Trophoblast cell (in vitro differentiated cells and primary cell): ENCODE measurements at regions not wholly inside any gene's neighbourhood (a gene's known extent, or its start where the extent isn't known, plus 50 kb on each side); places are given as distances from the start of the nearest gene placed in this dataset.

Source experiments
- DNase-seq, 2 donors: peaks; one replicate each; pipeline ENCODE4 v3.0.0-alpha.2; 2016
- H2AFZ ChIP-seq: 2 replicates; pipeline ENCODE4 v1.6.1; 2013; ENCODE audit warnings: low read length, moderate library complexity, mild to moderate bottlenecking; ENCODE audit not compliant: insufficient read depth, poor library complexity
- H2AK5ac ChIP-seq: 2 replicates; pipeline ENCODE4 v1.6.1; 2013; ENCODE audit warnings: mild to moderate bottlenecking, low read length
- H2BK120ac ChIP-seq: 2 replicates; pipeline ENCODE4 v1.6.1; 2013; ENCODE audit warnings: low read length, mild to moderate bottlenecking, moderate library complexity; ENCODE audit not compliant: insufficient read depth, poor library complexity
- H2BK12ac ChIP-seq: 2 replicates; pipeline ENCODE4 v1.6.1; 2013; ENCODE audit warnings: mild to moderate bottlenecking, low read length, moderate library complexity
- H2BK5ac ChIP-seq: 2 replicates; pipeline ENCODE4 v1.6.1; 2013; ENCODE audit warnings: low read length, low read depth, moderate library complexity, mild to moderate bottlenecking; ENCODE audit not compliant: poor library complexity
- H3K14ac ChIP-seq: 2 replicates; pipeline ENCODE4 v1.6.1; 2013; ENCODE audit warnings: mild to moderate bottlenecking, low read length
- H3K18ac ChIP-seq: 2 replicates; pipeline ENCODE4 v1.6.1; 2013; ENCODE audit warnings: mild to moderate bottlenecking, low read length
- H3K23ac ChIP-seq: 2 replicates; pipeline ENCODE4 v1.6.1; 2013; ENCODE audit warnings: low read length
- H3K27ac ChIP-seq: 2 replicates; pipeline ENCODE4 v1.5.1; 2013; ENCODE audit warnings: low read depth, mild to moderate bottlenecking, inconsistent platforms, low read length, moderate library complexity
- H3K27me3 ChIP-seq: 2 replicates; pipeline ENCODE4 v1.6.1; 2013; ENCODE audit warnings: inconsistent platforms, mild to moderate bottlenecking, low read length, moderate library complexity; ENCODE audit not compliant: insufficient read depth
- H3K36me3 ChIP-seq, 2 experiments: 1 replicate in 1 of 2; 2 replicates in 1 of 2; pipeline ENCODE4 v1.6.1; 2013; ENCODE audit warnings: low read length in 2 of 2, mild to moderate bottlenecking in 2 of 2, moderate library complexity in 1 of 2; ENCODE audit not compliant: insufficient read depth in 2 of 2, control insufficient read depth in 1 of 2
- H3K4ac ChIP-seq: 2 replicates; pipeline ENCODE4 v1.6.1; 2013; ENCODE audit warnings: low read depth, mild to moderate bottlenecking, low read length, moderate library complexity
- H3K4me1 ChIP-seq, 2 experiments: 1 replicate in 1 of 2; 2 replicates in 1 of 2; pipeline ENCODE4 v1.6.1; 2013; ENCODE audit warnings: low read length in 2 of 2, mild to moderate bottlenecking in 2 of 2, moderate library complexity in 1 of 2; ENCODE audit not compliant: insufficient read depth in 2 of 2, control insufficient read depth in 1 of 2
- H3K4me2 ChIP-seq: 2 replicates; pipeline ENCODE4 v1.6.1; 2013; ENCODE audit warnings: inconsistent platforms, mild to moderate bottlenecking, low read length, moderate library complexity
- H3K4me3 ChIP-seq: 2 replicates; pipeline ENCODE4 v1.5.1; 2013; ENCODE audit warnings: mild to moderate bottlenecking, low read depth, low read length, inconsistent platforms
- H3K79me1 ChIP-seq: one replicate; pipeline ENCODE4 v1.6.1; 2013; ENCODE audit warnings: low read length
- H3K79me2 ChIP-seq: 2 replicates; pipeline ENCODE4 v1.6.1; 2013; ENCODE audit warnings: low read length, mild to moderate bottlenecking; ENCODE audit not compliant: control insufficient read depth, insufficient read depth, poor library complexity
- H3K9ac ChIP-seq: 2 replicates; pipeline ENCODE4 v1.6.1; 2013; ENCODE audit warnings: mild to moderate bottlenecking, low read length
- H3K9me3 ChIP-seq: 2 replicates; pipeline ENCODE4 v1.6.1; 2013; ENCODE audit warnings: low read depth, mild to moderate bottlenecking, control low read depth, inconsistent platforms, low read length; ENCODE audit not compliant: insufficient read depth
- H4K12ac ChIP-seq: 2 replicates; pipeline ENCODE4 v1.6.1; 2013; ENCODE audit warnings: low read depth, mild to moderate bottlenecking, low read length, moderate library complexity
- H4K8ac ChIP-seq: 2 replicates; pipeline ENCODE4 v1.6.1; 2013; ENCODE audit warnings: low read depth, mild to moderate bottlenecking, low read length, moderate library complexity
- H4K91ac ChIP-seq: one replicate; pipeline ENCODE4 v1.6.1; 2013; ENCODE audit warnings: low read depth, mild to moderate bottlenecking, low read length, moderate library complexity
- WGBS: extraction: QIAGEN DNeasy Blood & Tissue Kit; methylation state at CpG from one replicate; pipeline ENCODE4 v1.1.7; 2013; ENCODE audit warnings: missing lambda C conversion rate; ENCODE audit not compliant: insufficient read length, insufficient coverage; ENCODE audit errors: extremely low coverage; 5-methylcytosine and 5-hydroxymethylcytosine counted together

DNA sequence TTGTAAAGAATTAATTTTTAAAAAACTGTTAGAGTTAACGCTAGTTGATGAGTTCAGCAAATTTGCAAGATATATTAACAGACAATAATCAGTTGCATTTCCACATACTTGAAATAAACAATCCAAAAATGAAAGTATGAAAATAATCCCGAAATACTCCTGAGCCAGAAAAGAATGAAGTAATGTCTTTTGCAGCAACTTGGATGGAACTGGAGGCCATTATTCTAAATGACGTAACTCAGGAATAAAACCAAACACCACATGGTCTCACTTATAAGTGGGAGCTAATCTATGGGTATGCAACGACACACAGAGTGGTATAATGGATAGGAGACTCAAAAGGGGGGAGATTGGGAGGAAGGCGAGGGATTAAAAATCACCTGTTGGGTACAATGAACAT is 872.9 kb upstream of the GJE1 start:
- Histone ChIP-seq H3K23ac (no peak overlapping the region), H3K36me3 (no peaks in the 10 kb centered on the region), H3K4me3 (no peak overlapping the region), H4K12ac (no peak overlapping the region), H2BK12ac (no peak overlapping the region), H3K4ac (no peak overlapping the region), H2BK120ac (no peak overlapping the region), H3K79me2 (no peaks in the 10 kb centered on the region), H3K27ac (no peak overlapping the region), H2AFZ (no peak overlapping the region), H2AK5ac (no peak overlapping the region), H3K9ac (no peak overlapping the region), H4K91ac (no peak overlapping the region), H3K79me1 (no peaks in the 10 kb centered on the region), H3K27me3 (no peaks in the 10 kb centered on the region), H3K4me2 (no peak overlapping the region), H4K8ac (no peak overlapping the region), H3K4me1 (no peaks in the 10 kb centered on the region), H3K14ac (no peak overlapping the region), H3K18ac (no peak overlapping the region), H2BK5ac (no peak overlapping the region), H3K9me3 (no peaks in the 10 kb centered on the region)
- DNase-seq, result no peak
- no CpG with 5 or more reads among the region's 5 CpGs for WGBS

DNA sequence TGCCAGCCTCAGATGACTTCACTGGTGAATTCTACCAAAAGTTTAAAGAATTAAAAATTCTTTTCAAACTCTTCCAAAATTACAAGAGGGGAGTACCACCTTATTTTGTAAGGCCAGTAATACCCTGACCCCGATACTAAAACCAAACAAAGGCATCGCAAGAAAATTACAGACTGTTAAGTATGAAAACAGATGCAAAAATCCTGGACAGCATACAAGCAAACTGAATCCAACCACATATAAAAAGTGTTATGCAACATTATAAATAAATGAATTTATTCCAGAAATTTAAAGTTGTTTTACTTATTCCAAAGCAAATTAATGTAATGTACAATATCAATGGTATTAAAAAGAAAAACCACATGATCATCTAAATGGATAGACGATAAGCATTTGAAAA is 873.6 kb upstream of the GJE1 start:
- Histone ChIP-seq H2BK120ac (no peak overlapping the region), H3K27me3 (no peaks in the 10 kb centered on the region), H3K4me2 (no peak overlapping the region), H3K9me3 (no peaks in the 10 kb centered on the region), H3K79me2 (no peaks in the 10 kb centered on the region), H3K14ac (no peak overlapping the region), H3K4me3 (no peak overlapping the region), H3K18ac (no peak overlapping the region), H2BK12ac (no peak overlapping the region), H3K27ac (no peak overlapping the region), H2BK5ac (no peak overlapping the region), H2AK5ac (no peak overlapping the region), H3K4me1 (no peaks in the 10 kb centered on the region), H4K12ac (no peak overlapping the region), H3K4ac (no peak overlapping the region), H3K23ac (no peak overlapping the region), H4K91ac (no peak overlapping the region), H3K36me3 (no peaks in the 10 kb centered on the region), H3K9ac (no peak overlapping the region), H2AFZ (no peak overlapping the region), H3K79me1 (no peaks in the 10 kb centered on the region), H4K8ac (no peak overlapping the region)
- no peak for DNase-seq
- no CpG with 5 or more reads among the region's 3 CpGs for WGBS

DNA sequence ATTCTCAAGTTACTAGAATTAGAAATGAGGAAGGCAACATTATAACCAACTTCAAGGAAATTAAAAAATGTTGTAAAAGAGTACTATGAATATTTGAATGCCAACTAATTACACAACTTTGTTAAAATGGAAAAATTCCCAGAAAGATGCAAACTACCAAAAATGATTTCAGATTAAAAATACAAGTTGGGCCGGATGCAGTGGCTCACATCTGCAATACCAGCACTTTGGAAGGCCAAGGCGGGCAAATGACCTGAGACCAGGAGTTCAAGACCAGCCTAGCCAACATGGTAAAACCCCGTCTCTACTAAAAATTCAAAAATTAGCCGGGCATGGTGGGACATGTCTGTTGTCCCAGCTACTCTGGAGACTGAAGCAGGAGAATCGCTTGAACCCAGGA is 874.2 kb upstream of the GJE1 start:
- H3K23ac ChIP-seq, result no peak overlapping the region
- no peaks in the 10 kb centered on the region for H3K36me3 ChIP-seq
- no peak overlapping the region for H2AFZ ChIP-seq
- H2AK5ac ChIP-seq, result no peak overlapping the region
- H3K4ac ChIP-seq, result no peak overlapping the region
- no peak overlapping the region for H4K8ac ChIP-seq
- no peaks in the 10 kb centered on the region for H3K4me1 ChIP-seq
- no peak overlapping the region for H4K12ac ChIP-seq
- H3K4me2 ChIP-seq, result no peak overlapping the region
- DNase-seq, result no peak
- no peak overlapping the region for H4K91ac ChIP-seq
- no peak overlapping the region for H3K4me3 ChIP-seq
- no peak overlapping the region for H3K9ac ChIP-seq
- no peak overlapping the region for H3K18ac ChIP-seq
- H3K9me3 ChIP-seq, result no peaks in the 10 kb centered on the region
- H2BK12ac ChIP-seq, result no peak overlapping the region
- no peak overlapping the region for H3K27ac ChIP-seq
- no peaks in the 10 kb centered on the region for H3K79me2 ChIP-seq
- no peak overlapping the region for H2BK120ac ChIP-seq
- H3K14ac ChIP-seq, result no peak overlapping the region
- no peaks in the 10 kb centered on the region for H3K79me1 ChIP-seq
- H3K27me3 ChIP-seq, result no peaks in the 10 kb centered on the region
- H2BK5ac ChIP-seq, result no peak overlapping the region
- no CpG with 5 or more reads among the region's 5 CpGs for WGBS

DNA sequence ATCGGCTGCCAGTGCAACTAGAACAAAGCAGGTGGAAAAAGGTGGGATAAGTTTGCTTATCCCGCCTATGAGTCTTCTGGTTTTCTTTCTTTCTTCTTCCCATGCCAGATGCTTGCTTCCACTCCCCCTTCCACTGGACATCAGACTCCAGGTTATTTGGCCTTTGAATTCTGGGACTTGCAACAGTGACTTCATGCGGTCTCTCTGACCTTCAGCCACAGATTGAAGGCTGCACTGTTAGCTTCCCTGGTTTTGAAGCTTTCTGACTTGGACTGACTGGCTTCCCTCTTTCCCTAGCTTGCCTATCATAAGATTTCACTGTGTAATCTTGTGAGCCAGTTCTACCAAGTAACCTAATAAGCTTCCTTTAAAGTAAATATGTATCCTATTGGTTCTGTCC is 878.4 kb upstream of the GJE1 start:
- no CpG with 5 or more reads among the region's 3 CpGs for WGBS
- no peak overlapping the region for H4K8ac ChIP-seq
- H3K79me2 ChIP-seq, result no peaks in the 10 kb centered on the region
- no peak overlapping the region for H2AFZ ChIP-seq
- no peak overlapping the region for H4K91ac ChIP-seq
- H3K79me1 ChIP-seq, result no peaks in the 10 kb centered on the region
- H3K4me3 ChIP-seq, result no peak overlapping the region
- H3K4ac ChIP-seq, result no peak overlapping the region
- no peaks in the 10 kb centered on the region for H3K4me1 ChIP-seq
- no peaks in the 10 kb centered on the region for H3K36me3 ChIP-seq
- DNase-seq, result no peak
- no peak overlapping the region for H4K12ac ChIP-seq
- no peak overlapping the region for H3K18ac ChIP-seq
- no peak overlapping the region for H3K9ac ChIP-seq
- H2BK120ac ChIP-seq, result no peak overlapping the region
- no peaks in the 10 kb centered on the region for H3K9me3 ChIP-seq
- H3K27ac ChIP-seq, result no peak overlapping the region
- no peak overlapping the region for H3K4me2 ChIP-seq
- H3K14ac ChIP-seq, result no peak overlapping the region
- no peaks in the 10 kb centered on the region for H3K27me3 ChIP-seq
- no peak overlapping the region for H2BK5ac ChIP-seq
- H2BK12ac ChIP-seq, result no peak overlapping the region
- no peak overlapping the region for H3K23ac ChIP-seq
- no peak overlapping the region for H2AK5ac ChIP-seq
